ENCODE measurements at regions not wholly inside any gene's neighbourhood (a gene's known extent, or its start where the extent isn't known, plus 50 kb on each side); places are given as distances from the start of the nearest gene placed in this dataset.

DNA sequence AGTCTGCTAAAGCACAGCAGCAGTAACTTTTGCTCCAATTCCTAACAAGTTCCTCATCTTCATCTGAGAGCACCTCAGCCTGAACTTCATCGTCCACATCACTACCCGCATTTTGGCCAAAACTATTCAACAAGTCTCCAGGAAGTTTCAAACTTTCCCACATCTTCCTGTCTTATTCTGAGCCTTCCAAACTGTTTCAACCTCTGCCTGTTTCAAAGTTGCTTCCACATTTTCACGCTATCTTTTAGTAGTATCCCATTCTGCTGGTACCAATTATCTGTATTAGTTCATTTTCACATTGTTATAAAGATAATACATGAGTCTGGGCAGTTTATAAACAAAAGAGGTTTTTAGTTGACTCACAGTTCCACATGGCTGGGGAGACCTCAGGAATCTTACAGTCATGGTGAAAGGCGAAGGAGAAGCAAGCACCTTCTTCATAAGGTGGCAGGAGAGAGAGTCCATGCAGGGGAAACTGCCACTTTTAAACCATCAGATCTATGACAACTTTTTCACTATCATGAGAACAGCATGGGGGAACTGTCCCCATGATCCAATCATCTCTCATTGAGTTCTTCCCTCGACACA lies 99.4 kb upstream of the GRIK2 start:
- TF ChIP-seq, protein P1, sequence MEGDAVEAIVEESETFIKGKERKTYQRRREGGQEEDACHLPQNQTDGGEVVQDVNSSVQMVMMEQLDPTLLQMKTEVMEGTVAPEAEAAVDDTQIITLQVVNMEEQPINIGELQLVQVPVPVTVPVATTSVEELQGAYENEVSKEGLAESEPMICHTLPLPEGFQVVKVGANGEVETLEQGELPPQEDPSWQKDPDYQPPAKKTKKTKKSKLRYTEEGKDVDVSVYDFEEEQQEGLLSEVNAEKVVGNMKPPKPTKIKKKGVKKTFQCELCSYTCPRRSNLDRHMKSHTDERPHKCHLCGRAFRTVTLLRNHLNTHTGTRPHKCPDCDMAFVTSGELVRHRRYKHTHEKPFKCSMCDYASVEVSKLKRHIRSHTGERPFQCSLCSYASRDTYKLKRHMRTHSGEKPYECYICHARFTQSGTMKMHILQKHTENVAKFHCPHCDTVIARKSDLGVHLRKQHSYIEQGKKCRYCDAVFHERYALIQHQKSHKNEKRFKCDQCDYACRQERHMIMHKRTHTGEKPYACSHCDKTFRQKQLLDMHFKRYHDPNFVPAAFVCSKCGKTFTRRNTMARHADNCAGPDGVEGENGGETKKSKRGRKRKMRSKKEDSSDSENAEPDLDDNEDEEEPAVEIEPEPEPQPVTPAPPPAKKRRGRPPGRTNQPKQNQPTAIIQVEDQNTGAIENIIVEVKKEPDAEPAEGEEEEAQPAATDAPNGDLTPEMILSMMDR (IDR thresholded peaks at IDR 0.05) = no peak
- no peak for TF ChIP-seq EZH2 (IDR thresholded peaks at IDR 0.05; ENCODE audit: borderline replicate concordance, insufficient read depth, low read depth, low read length, poor library complexity, severe bottlenecking)

All from B cell (primary cell).